GM04503 (cell line): ENCODE measurements at regions not wholly inside any gene's neighbourhood (a gene's known extent, or its start where the extent isn't known, plus 50 kb on each side); places are given as distances from the start of the nearest gene placed in this dataset.

ENCODE experiments used
- DNase-seq: peaks from one replicate; pipeline ENCODE4 v3.0.0-alpha.2; 2012; ENCODE audit warnings: low read depth

- no peak for DNase-seq
Measured at GRCh38 chr10:35693800-35694199, 51.7 kb upstream of the FZD8 start.
